Spleen (tissue), 7 donors: ENCODE measurements at regions not wholly inside any gene's neighbourhood (a gene's known extent, or its start where the extent isn't known, plus 50 kb on each side); places are given as distances from the start of the nearest gene placed in this dataset.

ENCODE experiments used
- POLR2A ChIP-seq, 3 donors: fragments of 450-650 bp; IDR thresholded peaks; one replicate each; pipeline ENCODE4 v1.5.1; 2017; ENCODE audit warnings: antibody characterized with exemption in 3 of 3, mild to moderate bottlenecking in 1 of 3
- POLR2AphosphoS5 ChIP-seq, 3 donors: sonication (generic); formaldehyde crosslinking; IDR thresholded peaks; one replicate each; pipeline ENCODE4 v1.5.1; 2017; ENCODE audit warnings: antibody characterized with exemption in 3 of 3
- TF ChIP-seq, protein P1 (sequence below), 11 experiments: fragments of 200-600 bp in 7 of 11; fragments of 450-650 bp in 4 of 11; sonication (generic) in 4 of 11; IDR thresholded peaks in 8 of 11; conservative IDR thresholded peaks in 3 of 11; 1 replicate in 7 of 11; 2 replicates in 4 of 11; pipeline versions ENCODE4 v1.4.0 to v1.8.0; 2016 to 2021; ENCODE audit warnings: antibody characterized with exemption in 11 of 11, inconsistent platforms in 4 of 11, mild to moderate bottlenecking in 1 of 11
- donor health status: DM: no; HTN: no; CAD: no; lungs with moderate emphysema.
- donor health status: DM: no; HTN: no; CAD: no.
- donor health status: DM: no; HTN: no; CAD: no.

DNA sequence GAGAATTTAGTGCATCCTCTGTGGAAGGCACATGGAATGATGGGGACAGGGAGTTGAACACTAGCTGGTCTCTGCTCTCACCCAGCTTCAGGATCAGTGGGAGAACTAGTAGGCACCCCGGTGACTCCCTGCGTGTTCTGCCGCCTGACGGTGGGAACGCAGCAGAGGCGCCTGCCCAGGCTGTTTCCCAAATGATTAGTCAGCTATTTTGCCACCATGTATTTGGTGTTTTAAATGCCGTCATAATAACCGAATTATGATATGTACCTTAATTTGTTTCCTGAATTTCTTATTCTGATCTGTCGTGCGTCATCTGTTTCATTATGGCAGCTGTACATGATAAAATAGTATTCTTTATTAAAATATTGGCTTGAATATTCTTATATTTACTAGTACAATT, 115.9 kb upstream of the GJB6 start:
- TF ChIP-seq, protein P1, sequence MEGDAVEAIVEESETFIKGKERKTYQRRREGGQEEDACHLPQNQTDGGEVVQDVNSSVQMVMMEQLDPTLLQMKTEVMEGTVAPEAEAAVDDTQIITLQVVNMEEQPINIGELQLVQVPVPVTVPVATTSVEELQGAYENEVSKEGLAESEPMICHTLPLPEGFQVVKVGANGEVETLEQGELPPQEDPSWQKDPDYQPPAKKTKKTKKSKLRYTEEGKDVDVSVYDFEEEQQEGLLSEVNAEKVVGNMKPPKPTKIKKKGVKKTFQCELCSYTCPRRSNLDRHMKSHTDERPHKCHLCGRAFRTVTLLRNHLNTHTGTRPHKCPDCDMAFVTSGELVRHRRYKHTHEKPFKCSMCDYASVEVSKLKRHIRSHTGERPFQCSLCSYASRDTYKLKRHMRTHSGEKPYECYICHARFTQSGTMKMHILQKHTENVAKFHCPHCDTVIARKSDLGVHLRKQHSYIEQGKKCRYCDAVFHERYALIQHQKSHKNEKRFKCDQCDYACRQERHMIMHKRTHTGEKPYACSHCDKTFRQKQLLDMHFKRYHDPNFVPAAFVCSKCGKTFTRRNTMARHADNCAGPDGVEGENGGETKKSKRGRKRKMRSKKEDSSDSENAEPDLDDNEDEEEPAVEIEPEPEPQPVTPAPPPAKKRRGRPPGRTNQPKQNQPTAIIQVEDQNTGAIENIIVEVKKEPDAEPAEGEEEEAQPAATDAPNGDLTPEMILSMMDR (IDR thresholded peaks at IDR 0.05 in 8 of 11, conservative IDR thresholded peaks at IDR 0.05 in 3 of 11), result no peak
- no peak for TF ChIP-seq POLR2AphosphoS5 (IDR thresholded peaks at IDR 0.05)
- no peak for TF ChIP-seq POLR2A (IDR thresholded peaks at IDR 0.05)
